Psoas muscle (tissue), 7 donors: ENCODE measurements at regions not wholly inside any gene's neighbourhood (a gene's known extent, or its start where the extent isn't known, plus 50 kb on each side); places are given as distances from the start of the nearest gene placed in this dataset.

Experiments
- ATAC-seq, 4 donors: fragments of 200-7000 bp; cut with Tn5 transposase; one replicate each; pipeline ENCODE4 v1.9.1; 2020; ENCODE audit warnings: moderate library complexity in 3 of 4, mild to moderate bottlenecking in 2 of 4
- DNase-seq, 2 donors: peaks; one replicate each; pipeline ENCODE4 v3.0.0-alpha.2; 2020
- H3K27ac ChIP-seq: fragments of 200-600 bp; one replicate; pipeline ENCODE4 v1.8.0; 2022
- H3K27me3 ChIP-seq, 3 donors: fragments of 200-600 bp in 1 of 3; one replicate each; pipeline versions ENCODE4 v1.6.1 to v1.8.0; 2013 to 2022; ENCODE audit warnings: low read length in 2 of 3, mild to moderate bottlenecking in 2 of 3, moderate library complexity in 1 of 3; ENCODE audit not compliant: insufficient read depth in 3 of 3
- H3K36me3 ChIP-seq, 2 donors: fragments of 200-600 bp in 1 of 2; one replicate each; pipeline versions ENCODE4 v1.6.1 to v1.8.0; 2013 to 2022; ENCODE audit warnings: low read depth in 1 of 2, mild to moderate bottlenecking in 1 of 2, moderate library complexity in 1 of 2; ENCODE audit not compliant: insufficient read depth in 1 of 2
- H3K4me1 ChIP-seq: fragments of 200-600 bp; one replicate; pipeline ENCODE4 v1.8.0; 2022
- H3K4me3 ChIP-seq: fragments of 200-600 bp; one replicate; pipeline ENCODE4 v1.8.0; 2022; ENCODE audit warnings: mild to moderate bottlenecking
- H3K9me3 ChIP-seq: fragments of 200-600 bp; one replicate; pipeline ENCODE4 v1.8.0; 2022
- CTCF ChIP-seq: fragments of 200-600 bp; IDR thresholded peaks from one replicate; pipeline ENCODE4 v1.8.0; 2022; ENCODE audit warnings: antibody characterized with exemption
- WGBS, 3 donors: extraction: QIAGEN DNeasy Blood & Tissue Kit; methylation state at CpG; one replicate each; pipeline versions ENCODE4 v1.1.6 to v1.1.7; 2013; 5-methylcytosine and 5-hydroxymethylcytosine counted together
- intact Hi-C, 2 donors: fragments of 100-400 bp; cut with DNase I; formaldehyde crosslinking; loops; one replicate each; pipeline versions ENCODE4 v1.11.0 to v1.14.2; 2022
- donor health status: healthy with polysubstance abuse.
- donor health status: DM: no; HTN: no; CAD: no; lungs with moderate emphysema.
- donor health status: Bipolar disorder and iron deficiency.
- donor health status: healthy.
- donor health status: DM: yes; HTN: yes; CAD: no.
- donor health status: DM: no; HTN: no; CAD: no.
- donor health status: DM: yes; HTN: yes; CAD: no.

GRCh38 chr13:37361608-37362007 is 237.0 kb downstream of the POSTN start:
- H3K27me3 ChIP-seq = no peaks in the 10 kb centered on the region
- H3K4me3 ChIP-seq = no peak overlapping the region
- no peak for DNase-seq
- no peaks in the 10 kb centered on the region for H3K9me3 ChIP-seq
- no peak overlapping the region for H3K27ac ChIP-seq
- ATAC-seq = no peak
- TF ChIP-seq CTCF = no peak
- no peaks in the 10 kb centered on the region for H3K36me3 ChIP-seq
- 79 to 88% (median 82%) methylated on average over 3 of the region's 3 CpGs for WGBS, 3 donors
- intact Hi-C loops = no loop called here
- no peaks in the 10 kb centered on the region for H3K4me1 ChIP-seq

DNA sequence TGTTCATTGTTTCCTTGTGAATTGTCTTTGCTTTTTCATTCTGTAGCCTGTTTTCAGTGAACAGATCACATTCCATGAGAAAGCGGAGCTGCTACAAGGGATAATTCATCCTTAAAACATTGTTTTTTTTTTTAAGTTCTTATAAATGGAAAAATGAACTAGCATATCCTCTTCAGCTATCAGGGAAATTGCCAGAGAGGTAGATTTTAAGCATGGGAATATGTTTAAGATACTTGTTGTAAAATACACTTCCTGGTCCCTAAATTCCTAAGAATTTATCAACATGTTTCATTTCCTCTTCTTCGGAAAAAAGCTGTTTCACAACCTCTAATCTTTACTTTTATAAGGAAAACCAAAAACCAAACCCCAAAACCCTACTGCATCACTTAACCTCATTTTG is 238.0 kb downstream of the POSTN start:
- TF ChIP-seq CTCF = no peak
- Histone ChIP-seq H3K4me1 (no peaks in the 10 kb centered on the region), H3K36me3 (no peaks in the 10 kb centered on the region), H3K4me3 (no peak overlapping the region), H3K27ac (no peak overlapping the region), H3K27me3 (no peaks in the 10 kb centered on the region), H3K9me3 (no peaks in the 10 kb centered on the region)
- DNase-seq (no peak), ATAC-seq (no peak)
- WGBS, 3 donors = 55 to 80% (median 75%) methylated on average over 2 of the region's 2 CpGs
- intact Hi-C loops = no loop called here

DNA sequence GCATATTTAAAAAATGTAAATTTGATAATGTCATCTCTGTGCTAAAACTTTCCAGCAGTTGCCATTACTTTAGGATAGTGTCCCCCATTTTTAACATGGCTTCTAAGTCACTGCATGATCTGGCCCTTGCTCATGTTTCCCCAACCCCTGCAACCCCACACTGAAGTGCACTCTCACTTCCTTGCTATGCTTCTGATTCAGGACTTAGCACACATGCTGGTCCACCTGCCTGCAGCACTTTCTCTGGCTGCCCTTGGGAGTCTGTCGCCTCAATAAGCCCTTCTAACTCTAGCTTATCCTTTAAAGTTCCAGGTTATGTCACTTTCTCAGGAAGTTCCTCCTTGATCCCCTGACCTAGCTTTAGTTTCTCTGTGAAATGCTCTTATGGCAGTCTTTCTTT is 241.0 kb downstream of the POSTN start:
- ATAC-seq (no peak), DNase-seq (no peak)
- H3K9me3 ChIP-seq = no peaks in the 10 kb centered on the region
- no peaks in the 10 kb centered on the region for H3K4me1 ChIP-seq
- no peak overlapping the region for H3K27ac ChIP-seq
- no peaks in the 10 kb centered on the region for H3K36me3 ChIP-seq
- WGBS, 3 donors = 69 to 86% (median 77%) methylated on average over 1 of the region's 1 CpG
- intact Hi-C loops = no loop called here
- no peaks in the 10 kb centered on the region for H3K27me3 ChIP-seq
- H3K4me3 ChIP-seq = no peak overlapping the region
- TF ChIP-seq CTCF = no peak

DNA sequence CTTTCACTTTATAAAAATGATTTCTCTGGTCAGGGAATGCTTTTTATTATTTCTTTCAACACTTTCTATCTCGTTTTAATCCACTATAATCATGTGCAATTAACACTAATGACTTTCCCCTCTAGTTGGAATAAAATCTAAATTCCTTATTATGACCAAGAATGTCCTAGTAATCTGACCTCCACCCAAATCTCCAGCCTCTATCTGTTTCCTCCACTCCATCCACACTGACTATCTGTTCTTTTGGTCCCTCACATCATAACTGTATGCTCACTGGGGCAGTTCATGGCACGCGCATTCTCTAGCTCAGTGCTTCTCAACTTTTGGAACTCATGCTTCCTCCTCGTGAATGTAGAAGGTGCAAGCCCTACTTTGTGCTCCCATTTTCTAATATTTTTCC is 244.7 kb downstream of the POSTN start:
- Histone ChIP-seq H3K27me3 (no peaks in the 10 kb centered on the region), H3K9me3 (no peaks in the 10 kb centered on the region), H3K27ac (no peak overlapping the region), H3K36me3 (no peaks in the 10 kb centered on the region), H3K4me1 (no peaks in the 10 kb centered on the region), H3K4me3 (no peak overlapping the region)
- ATAC-seq = no peak
- WGBS, 3 donors = 84 to 89% (median 86%) methylated on average over 4 of the region's 4 CpGs
- no peak for TF ChIP-seq CTCF
- intact Hi-C loops = no loop called here
- DNase-seq = no peak

DNA sequence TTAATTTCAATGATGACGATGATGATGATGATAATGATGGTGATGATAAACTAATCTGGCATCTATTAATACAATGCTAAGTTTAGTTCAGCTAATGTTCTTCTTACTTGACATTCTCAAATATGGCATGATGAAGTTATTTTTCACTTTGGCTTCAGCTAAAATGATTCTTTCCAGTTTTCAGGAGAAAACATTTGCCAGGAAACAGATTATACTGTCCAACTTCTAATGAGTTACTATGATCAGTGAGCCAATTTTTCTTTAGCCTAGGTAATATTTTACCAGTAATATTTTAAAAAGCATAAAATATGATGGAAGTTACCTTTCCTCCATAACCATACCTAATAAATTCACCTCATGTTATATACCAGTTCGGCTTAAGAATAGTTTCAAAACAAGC is 245.7 kb upstream of the CSNK1A1L start:
- Histone ChIP-seq H3K36me3 (no peaks in the 10 kb centered on the region), H3K27me3 (no peaks in the 10 kb centered on the region), H3K27ac (no peak overlapping the region), H3K9me3 (no peaks in the 10 kb centered on the region), H3K4me1 (no peaks in the 10 kb centered on the region), H3K4me3 (no peak overlapping the region)
- 69 to 94% (median 84%) methylated on average over 2 of the region's 2 CpGs for WGBS, 3 donors
- intact Hi-C loops = no loop called here
- no peak for TF ChIP-seq CTCF
- DNase-seq (no peak), ATAC-seq (no peak)
